Neuronal stem cell (in vitro differentiated cells): ENCODE measurements at regions not wholly inside any gene's neighbourhood (a gene's known extent, or its start where the extent isn't known, plus 50 kb on each side); places are given as distances from the start of the nearest gene placed in this dataset.
A peak's percentile ranks its signal among the peaks of the same experiment; 100 is the strongest.

Source experiments
- DNase-seq: peaks from one replicate; pipeline ENCODE4 v3.0.0-alpha.2; 2013; ENCODE audit warnings: low spot score
- H2AFZ ChIP-seq: one replicate; pipeline ENCODE4 v1.6.1; 2013; ENCODE audit warnings: mild to moderate bottlenecking, low read length, inconsistent platforms
- H2AK5ac ChIP-seq: 2 replicates; pipeline ENCODE4 v1.6.1; 2013; ENCODE audit warnings: low read depth, mild to moderate bottlenecking, inconsistent platforms, low read length, moderate library complexity, mixed read lengths
- H2BK120ac ChIP-seq: 2 replicates; pipeline ENCODE4 v1.6.1; 2013; ENCODE audit warnings: low read depth, mild to moderate bottlenecking, inconsistent platforms, low read length, moderate library complexity, mixed read lengths
- H2BK12ac ChIP-seq: one replicate; pipeline ENCODE4 v1.6.1; 2013; ENCODE audit warnings: low read length, inconsistent platforms
- H2BK15ac ChIP-seq: 2 replicates; pipeline ENCODE4 v1.6.1; 2013; ENCODE audit warnings: mild to moderate bottlenecking, low read length, inconsistent platforms, mixed read lengths
- H2BK5ac ChIP-seq: one replicate; pipeline ENCODE4 v1.6.1; 2013; ENCODE audit warnings: inconsistent platforms, mild to moderate bottlenecking, low read length, moderate library complexity
- H3K14ac ChIP-seq: one replicate; pipeline ENCODE4 v1.6.1; 2013; ENCODE audit warnings: low read length, inconsistent platforms
- H3K18ac ChIP-seq: 2 replicates; pipeline ENCODE4 v1.6.1; 2013; ENCODE audit warnings: low read length, inconsistent platforms
- H3K23ac ChIP-seq: 2 replicates; pipeline ENCODE4 v1.6.1; 2013; ENCODE audit warnings: low read depth, mild to moderate bottlenecking, mixed read lengths, low read length, inconsistent platforms; ENCODE audit not compliant: poor library complexity
- H3K27ac ChIP-seq: replicated peaks from 3 replicates; pipeline ENCODE4 v1.5.1; 2013; ENCODE audit warnings: low read length, inconsistent platforms
- H3K27me3 ChIP-seq, 3 experiments: 2 replicates each; pipeline ENCODE4 v1.6.1; 2013; ENCODE audit warnings: low read length in 3 of 3, mild to moderate bottlenecking in 2 of 3, inconsistent platforms in 1 of 3, low read depth in 1 of 3, mixed read lengths in 1 of 3, moderate library complexity in 1 of 3; ENCODE audit not compliant: control insufficient read depth in 3 of 3, insufficient read depth in 3 of 3
- H3K36me3 ChIP-seq, 2 donors: replicated peaks in 1 of 2; 2 replicates each; pipeline ENCODE4 v1.6.1; 2013; ENCODE audit warnings: low read length in 2 of 2; ENCODE audit not compliant: control insufficient read depth in 2 of 2, insufficient read depth in 2 of 2
- H3K4ac ChIP-seq: 2 replicates; pipeline ENCODE4 v1.6.1; 2013; ENCODE audit warnings: inconsistent platforms, mild to moderate bottlenecking, low read length, moderate library complexity
- H3K4me1 ChIP-seq, 2 donors: 1 replicate in 1 of 2; 2 replicates in 1 of 2; pipeline ENCODE4 v1.6.1; 2013; ENCODE audit warnings: low read length in 2 of 2, low read depth in 1 of 2; ENCODE audit not compliant: control insufficient read depth in 2 of 2, insufficient read depth in 1 of 2
- H3K4me2 ChIP-seq: one replicate; pipeline ENCODE4 v1.6.1; 2013; ENCODE audit warnings: mild to moderate bottlenecking, low read length, inconsistent platforms; ENCODE audit not compliant: insufficient read depth, poor library complexity, severe bottlenecking
- H3K4me3 ChIP-seq, 2 donors: 2 replicates each; pipeline ENCODE4 v1.5.1; 2013; ENCODE audit warnings: low read length in 2 of 2, mild to moderate bottlenecking in 2 of 2, inconsistent platforms in 1 of 2, moderate library complexity in 1 of 2
- H3K79me1 ChIP-seq: one replicate; pipeline ENCODE4 v1.6.1; 2013; ENCODE audit warnings: low read depth, mild to moderate bottlenecking, inconsistent platforms, low read length, moderate library complexity
- H3K9ac ChIP-seq: one replicate; pipeline ENCODE4 v1.6.1; 2013; ENCODE audit warnings: mild to moderate bottlenecking, low read depth, low read length, inconsistent platforms; ENCODE audit not compliant: poor library complexity
- H3K9me3 ChIP-seq, 2 donors: replicated peaks in 1 of 2; 2 replicates each; pipeline versions ENCODE3 to v1.6.1; 2013; ENCODE audit warnings: low read length in 2 of 2, mild to moderate bottlenecking in 2 of 2, inconsistent platforms in 1 of 2, low read depth in 1 of 2, mixed read lengths in 1 of 2, moderate library complexity in 1 of 2; ENCODE audit not compliant: control insufficient read depth in 2 of 2, insufficient read depth in 1 of 2
- H4K8ac ChIP-seq: one replicate; pipeline ENCODE4 v1.6.1; 2013; ENCODE audit warnings: low read depth, mild to moderate bottlenecking, inconsistent platforms, low read length, moderate library complexity
- H4K91ac ChIP-seq: one replicate; pipeline ENCODE4 v1.6.1; 2013; ENCODE audit warnings: low read length, low read depth, mild to moderate bottlenecking, inconsistent platforms; ENCODE audit not compliant: poor library complexity
- WGBS, 2 donors: extraction: QIAGEN DNeasy Blood & Tissue Kit; methylation state at CpG; one replicate each; pipeline ENCODE4 v1.1.7; 2013; ENCODE audit warnings: missing lambda C conversion rate in 2 of 2, mixed read lengths in 1 of 2; ENCODE audit not compliant: insufficient read length in 2 of 2, insufficient replicate concordance in 1 of 2; ENCODE audit errors: extremely low coverage in 2 of 2; 5-methylcytosine and 5-hydroxymethylcytosine counted together

GRCh38 chr14:82251494-82251893 is 717.8 kb upstream of the SEL1L start:
- H2BK15ac ChIP-seq: no peak overlapping the region
- H4K8ac ChIP-seq: no peak overlapping the region
- H3K4ac ChIP-seq: no peak overlapping the region
- no peak for DNase-seq
- no peak overlapping the region for H2BK5ac ChIP-seq
- H3K18ac ChIP-seq: no peak overlapping the region
- H2AK5ac ChIP-seq: no peak overlapping the region
- H2BK12ac ChIP-seq: no peak overlapping the region
- no peak overlapping the region for H3K4me2 ChIP-seq
- H3K23ac ChIP-seq: no peak overlapping the region
- no peak overlapping the region for H3K9ac ChIP-seq
- H2AFZ ChIP-seq: peak overlapping the region; percentile 40
- no CpG with 5 or more reads among the region's 8 CpGs for WGBS, 2 donors
- no peak overlapping the region for H3K14ac ChIP-seq
- H3K36me3 ChIP-seq: no peaks in the 10 kb centered on the region
- H3K79me1 ChIP-seq: no peaks in the 10 kb centered on the region
- no peaks in the 10 kb centered on the region for H3K27me3 ChIP-seq
- H2BK120ac ChIP-seq: no peak overlapping the region
- peaks cover 0 to 2% of the 10 kb centered on the region in 2 donors for H3K9me3 ChIP-seq
- H3K4me3 ChIP-seq: no peak overlapping the region
- no peaks in the 10 kb centered on the region for H3K4me1 ChIP-seq
- H4K91ac ChIP-seq: no peak overlapping the region
- H3K27ac ChIP-seq: no peak overlapping the region

DNA sequence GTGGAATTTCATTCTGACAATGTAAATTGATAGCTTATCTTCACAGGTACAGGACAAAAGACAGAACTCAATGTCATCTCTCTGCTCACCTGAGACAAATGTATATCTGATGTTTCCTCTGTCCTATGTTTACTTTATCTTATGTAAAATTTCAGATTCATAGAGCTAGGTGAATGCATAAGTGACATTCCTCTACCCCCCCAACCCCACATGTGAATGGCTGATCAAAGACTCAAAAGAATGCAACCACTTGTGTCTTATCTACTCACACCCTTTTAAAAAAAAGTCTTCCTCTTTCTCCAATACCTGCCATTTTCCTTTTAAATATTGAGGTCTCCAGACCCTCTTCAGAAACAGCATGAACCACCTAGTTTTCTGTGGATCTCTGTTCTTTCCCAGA is 736.6 kb upstream of the SEL1L start:
- H2BK120ac ChIP-seq: no peak overlapping the region
- no peak overlapping the region for H2BK15ac ChIP-seq
- no peak overlapping the region for H3K4ac ChIP-seq
- H3K36me3 ChIP-seq: no peaks in the 10 kb centered on the region
- no peak overlapping the region for H3K14ac ChIP-seq
- H4K91ac ChIP-seq: no peak overlapping the region
- H3K9me3 ChIP-seq: no peaks in the 10 kb centered on the region
- no peak overlapping the region for H3K18ac ChIP-seq
- H2BK12ac ChIP-seq: no peak overlapping the region
- H2AK5ac ChIP-seq: no peak overlapping the region
- H2AFZ ChIP-seq: no peak overlapping the region
- no peak overlapping the region for H3K4me2 ChIP-seq
- no peak overlapping the region for H3K4me3 ChIP-seq
- peaks cover 0 to 2% of the 10 kb centered on the region in 2 donors for H3K4me1 ChIP-seq
- H3K9ac ChIP-seq: no peak overlapping the region
- no peak overlapping the region for H2BK5ac ChIP-seq
- H3K27me3 ChIP-seq: no peaks in the 10 kb centered on the region
- no peak for DNase-seq
- no peak overlapping the region for H3K27ac ChIP-seq
- H3K23ac ChIP-seq: no peak overlapping the region
- no peak overlapping the region for H4K8ac ChIP-seq
- no peaks in the 10 kb centered on the region for H3K79me1 ChIP-seq

DNA sequence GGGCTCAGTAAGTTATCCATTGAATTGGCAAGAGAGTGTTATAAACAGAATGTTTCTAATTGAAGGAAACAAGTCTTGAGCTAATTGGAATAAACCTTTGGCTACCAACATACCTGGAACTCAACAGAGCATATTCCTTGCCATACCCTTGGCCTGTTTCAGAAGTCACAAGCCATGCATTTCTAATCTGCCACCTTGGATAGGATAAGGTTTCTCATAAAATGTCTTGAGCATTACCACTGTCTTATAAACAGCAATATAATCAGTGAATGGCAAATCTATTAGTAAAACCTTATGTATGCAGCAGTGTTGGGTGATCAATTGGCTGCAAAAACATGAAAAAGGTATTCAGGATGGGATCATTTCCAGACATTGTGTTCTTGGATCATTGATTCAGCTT is 765.2 kb upstream of the SEL1L start:
- no peak for DNase-seq
- H2BK15ac ChIP-seq: no peak overlapping the region
- H2AFZ ChIP-seq: no peak overlapping the region
- no peak overlapping the region for H2AK5ac ChIP-seq
- no peaks in the 10 kb centered on the region for H3K9me3 ChIP-seq
- H3K4me3 ChIP-seq: no peak overlapping the region
- no peak overlapping the region for H2BK12ac ChIP-seq
- no peak overlapping the region for H3K9ac ChIP-seq
- no peak overlapping the region for H2BK5ac ChIP-seq
- H3K14ac ChIP-seq: no peak overlapping the region
- H3K18ac ChIP-seq: no peak overlapping the region
- no peaks in the 10 kb centered on the region for H3K4me1 ChIP-seq
- no peak overlapping the region for H3K4me2 ChIP-seq
- no peaks in the 10 kb centered on the region for H3K79me1 ChIP-seq
- no peak overlapping the region for H3K23ac ChIP-seq
- H4K8ac ChIP-seq: no peak overlapping the region
- H3K27ac ChIP-seq: no peak overlapping the region
- H2BK120ac ChIP-seq: no peak overlapping the region
- no peak overlapping the region for H4K91ac ChIP-seq
- no peaks in the 10 kb centered on the region for H3K36me3 ChIP-seq
- H3K27me3 ChIP-seq: no peaks in the 10 kb centered on the region
- H3K4ac ChIP-seq: no peak overlapping the region

DNA sequence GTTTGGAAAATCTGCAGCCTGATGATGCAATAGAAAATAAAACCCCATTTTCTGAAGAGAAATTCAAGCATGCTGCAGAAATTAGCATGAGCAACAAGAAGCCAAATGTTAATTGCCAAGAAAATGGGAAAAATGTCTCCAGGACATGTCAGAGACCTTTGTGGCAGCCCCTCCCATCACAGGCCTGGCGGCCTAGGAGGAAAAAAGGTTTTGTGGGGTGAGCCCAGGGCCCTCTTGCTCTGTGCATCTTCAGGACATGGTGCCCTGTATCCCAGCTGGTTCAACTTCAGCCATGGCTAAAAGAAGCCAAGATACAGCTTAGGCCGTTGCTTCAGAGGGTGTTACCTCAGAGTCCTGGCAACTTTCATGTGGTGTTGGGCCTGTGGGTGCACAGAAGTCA is 775.5 kb upstream of the SEL1L start:
- no peak overlapping the region for H2BK5ac ChIP-seq
- peaks cover 2 to 3% of the 10 kb centered on the region in 2 donors for H3K9me3 ChIP-seq
- H2AK5ac ChIP-seq: no peak overlapping the region
- H3K23ac ChIP-seq: no peak overlapping the region
- H3K27me3 ChIP-seq: no peaks in the 10 kb centered on the region
- no peak overlapping the region for H3K14ac ChIP-seq
- H2AFZ ChIP-seq: no peak overlapping the region
- no peak overlapping the region for H3K18ac ChIP-seq
- DNase-seq: no peak
- no peaks in the 10 kb centered on the region for H3K79me1 ChIP-seq
- no peak overlapping the region for H3K9ac ChIP-seq
- no peak overlapping the region for H3K4me3 ChIP-seq
- H2BK15ac ChIP-seq: no peak overlapping the region
- H4K91ac ChIP-seq: no peak overlapping the region
- H3K4ac ChIP-seq: no peak overlapping the region
- H3K36me3 ChIP-seq: no peaks in the 10 kb centered on the region
- H3K4me1 ChIP-seq: no peaks in the 10 kb centered on the region
- WGBS, 2 donors: no CpG with 5 or more reads among the region's 2 CpGs
- no peak overlapping the region for H2BK12ac ChIP-seq
- no peak overlapping the region for H3K4me2 ChIP-seq
- H3K27ac ChIP-seq: no peak overlapping the region
- H2BK120ac ChIP-seq: no peak overlapping the region
- no peak overlapping the region for H4K8ac ChIP-seq
